GM19372 (cell line): ENCODE measurements at regions not wholly inside any gene's neighbourhood (a gene's known extent, or its start where the extent isn't known, plus 50 kb on each side); places are given as distances from the start of the nearest gene placed in this dataset.

ENCODE experiments used
- ATAC-seq: cut with Tn5 transposase; IDR thresholded peaks from one replicate; pipeline ENCODE4 v1.9.1; 2021; ENCODE audit warnings: mild to moderate bottlenecking, low read depth, moderate library complexity; ENCODE audit not compliant: unreplicated experiment

DNA sequence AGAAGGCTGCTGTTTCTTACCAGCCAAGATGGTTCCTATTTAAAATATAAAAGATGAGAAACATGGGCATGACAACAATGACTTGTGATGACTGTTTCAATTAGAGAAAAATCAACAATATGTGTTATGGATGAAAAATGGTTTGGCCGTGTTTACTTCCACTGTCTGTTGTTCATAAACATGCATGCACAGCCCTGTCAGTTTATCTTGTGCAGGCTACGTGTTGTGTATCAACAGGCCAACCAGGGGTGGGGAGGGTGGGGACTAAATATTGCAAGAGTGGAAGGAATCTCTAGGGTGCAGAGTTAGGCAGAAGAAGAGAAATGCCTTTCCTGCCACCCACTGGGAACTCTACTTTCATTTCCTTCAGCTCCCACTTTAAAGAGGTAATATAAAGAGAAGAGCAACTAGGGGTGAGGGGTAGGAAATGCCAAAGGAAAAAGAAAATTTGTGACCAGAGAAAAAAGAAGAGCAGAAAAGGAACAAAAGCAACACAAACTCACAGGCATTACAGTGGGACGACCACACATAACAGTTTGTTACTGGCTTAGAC lies 116.8 kb upstream of the MEIS1 start:
- no peak for ATAC-seq

DNA sequence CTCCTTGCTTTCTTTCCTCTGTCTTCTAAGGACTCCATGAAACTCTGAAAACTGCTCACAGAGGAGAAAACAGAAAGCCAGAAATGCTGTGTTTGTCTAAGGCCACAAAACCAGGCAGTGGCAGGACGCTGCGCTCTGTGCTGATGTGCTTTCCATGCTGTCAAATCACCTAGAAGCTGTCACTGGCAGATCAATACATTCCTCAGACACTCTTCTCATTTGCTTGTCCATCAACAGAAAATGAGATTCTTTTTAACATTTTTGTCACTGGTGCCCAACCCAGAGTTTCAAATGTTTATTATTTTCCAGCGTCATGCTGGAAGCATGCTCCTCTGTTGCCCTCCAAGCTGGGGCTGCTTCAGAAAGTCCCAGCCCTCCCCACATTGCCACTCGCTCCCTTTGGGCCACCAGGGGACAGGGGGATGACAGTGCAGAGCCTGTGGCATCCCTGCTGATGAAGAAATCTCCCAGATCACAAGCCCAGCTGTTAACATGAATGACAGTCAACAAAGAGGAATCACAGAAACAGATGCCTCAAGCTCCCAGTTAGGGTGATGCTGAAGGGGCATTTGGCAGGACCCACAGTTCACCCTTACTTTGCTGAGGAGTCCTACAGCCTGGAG lies 117.5 kb upstream of the MEIS1 start:
- no peak for ATAC-seq

DNA sequence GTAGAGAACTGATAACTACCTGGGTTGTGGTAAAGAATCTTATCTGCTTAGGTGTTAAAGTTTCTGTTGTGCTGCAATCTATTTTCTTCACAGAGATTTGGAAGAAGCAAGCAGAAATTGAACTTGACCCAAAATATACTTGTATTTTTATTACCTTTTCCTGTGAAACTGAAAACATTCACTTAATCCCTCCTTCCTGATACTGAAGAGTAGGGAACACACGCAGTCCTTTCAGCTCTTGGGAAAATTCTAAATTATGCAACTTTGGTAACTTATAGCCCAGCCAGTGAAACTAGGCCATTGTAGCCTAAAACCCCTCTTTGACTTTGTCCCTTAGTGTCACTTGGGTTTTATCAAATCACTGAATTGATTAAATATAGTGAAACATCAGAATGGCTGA lies 128.4 kb upstream of the MEIS1 start:
- no peak for ATAC-seq

DNA sequence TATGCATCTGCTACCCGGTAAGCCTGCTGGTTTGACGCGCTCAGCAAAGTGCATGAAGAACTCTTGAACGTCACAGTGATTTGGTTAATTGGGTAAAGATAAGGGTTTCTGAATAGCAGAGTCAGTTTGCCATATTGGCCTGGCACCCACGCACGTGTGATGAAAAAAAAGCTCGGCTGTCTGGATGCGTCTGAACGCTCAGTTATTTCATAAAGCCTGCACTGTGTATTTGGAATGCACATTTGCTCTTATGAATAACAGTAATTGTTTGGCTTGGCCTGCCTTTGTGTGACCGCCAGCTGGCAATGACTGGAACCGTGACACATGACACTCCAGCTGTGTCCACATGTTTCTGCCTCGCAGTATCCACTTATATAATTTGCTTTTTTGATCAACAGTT lies 129.2 kb upstream of the MEIS1 start:
- no peak for ATAC-seq

DNA sequence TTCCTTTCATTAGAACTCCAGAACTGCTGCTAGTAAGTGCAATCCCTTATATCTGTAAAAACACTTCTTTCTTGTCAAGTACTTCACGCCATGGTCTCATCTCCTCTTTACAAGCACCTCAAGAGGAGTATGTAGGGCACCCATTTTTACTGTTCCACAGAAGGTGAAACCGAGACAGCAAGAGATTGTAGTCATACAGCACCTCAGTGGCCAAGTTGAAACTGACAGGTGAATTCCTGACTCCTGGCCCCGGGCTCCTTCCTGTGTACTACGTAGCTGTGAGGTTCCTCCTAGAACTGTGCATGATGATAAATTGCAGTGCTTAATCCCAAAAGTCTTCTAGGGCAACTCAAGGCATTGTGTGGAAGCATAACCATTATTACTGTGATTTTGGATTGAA lies 131.5 kb upstream of the MEIS1 start:
- ATAC-seq: no peak

DNA sequence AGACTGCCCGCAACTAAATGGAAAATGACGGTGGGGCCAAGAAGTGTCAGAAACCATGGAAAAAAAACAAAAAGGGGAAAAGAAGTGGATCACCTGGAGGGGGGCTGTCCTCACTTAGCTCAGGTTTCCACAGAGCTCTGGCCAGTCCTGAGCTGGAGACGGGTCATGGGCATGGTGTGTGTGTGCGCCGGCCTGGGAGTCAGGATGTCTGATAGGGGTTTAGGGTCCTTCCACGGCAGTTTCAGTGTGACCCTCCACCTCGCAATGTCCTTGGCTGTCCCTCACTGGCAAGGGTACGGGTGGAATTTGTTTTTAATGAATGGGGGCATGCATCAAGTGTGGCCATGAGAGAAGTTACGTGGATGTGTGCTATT lies 133.2 kb upstream of the MEIS1 start:
- no peak for ATAC-seq

DNA sequence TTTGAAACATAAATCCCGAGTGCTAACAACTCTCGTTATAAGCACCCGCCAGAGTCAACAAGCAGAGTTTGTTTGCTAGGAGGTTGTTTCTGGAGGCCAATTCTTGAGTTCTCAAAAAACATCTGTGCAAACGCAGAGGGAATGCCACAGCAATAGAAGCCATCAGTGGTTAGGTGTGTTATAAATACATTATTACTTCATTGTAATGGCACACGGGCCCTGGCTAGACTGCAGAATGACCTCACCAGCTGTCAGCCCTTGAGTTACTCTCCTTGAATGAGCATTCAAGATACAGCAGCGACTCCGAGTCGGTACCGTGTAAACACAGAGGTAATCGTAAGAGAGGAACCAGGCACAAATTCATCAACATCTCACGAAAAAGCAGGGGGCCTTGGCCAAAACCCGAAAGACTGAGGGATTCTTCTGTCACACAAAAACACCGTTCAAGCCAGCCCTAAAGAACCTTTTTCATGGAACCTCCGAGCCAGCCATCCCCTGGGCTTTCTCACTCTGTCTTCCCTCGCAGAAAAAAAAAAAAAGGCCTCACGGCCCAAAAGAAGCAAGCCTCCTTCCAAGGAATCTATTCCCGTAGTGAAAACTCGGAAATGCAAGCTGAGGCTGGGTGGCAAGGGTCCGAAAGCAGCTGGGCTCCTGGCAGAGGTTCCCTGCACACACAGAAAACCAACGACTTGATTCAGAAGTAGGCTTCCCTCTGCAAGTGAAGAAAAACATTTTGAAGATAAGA lies 133.7 kb upstream of the MEIS1 start:
- ATAC-seq: no peak

DNA sequence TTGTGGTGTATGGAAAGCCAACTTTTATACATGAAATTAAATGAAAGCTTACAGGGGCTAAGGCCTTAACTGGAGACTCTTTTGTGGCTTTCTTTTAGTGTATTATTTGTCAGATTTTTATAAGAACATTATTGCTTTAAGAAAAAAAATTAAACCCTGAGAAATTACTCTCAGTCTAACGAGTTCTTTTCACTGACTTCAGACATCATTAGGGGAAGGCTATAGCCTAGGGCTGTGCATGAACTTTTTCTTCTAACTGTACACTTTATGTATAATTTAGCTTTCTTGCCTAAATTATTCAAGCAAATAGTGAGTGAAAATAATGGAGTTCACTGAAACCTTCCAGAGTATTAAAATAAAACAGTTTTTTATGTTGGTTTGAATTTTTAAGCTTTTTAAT lies 151.1 kb upstream of the MEIS1 start:
- no peak for ATAC-seq

DNA sequence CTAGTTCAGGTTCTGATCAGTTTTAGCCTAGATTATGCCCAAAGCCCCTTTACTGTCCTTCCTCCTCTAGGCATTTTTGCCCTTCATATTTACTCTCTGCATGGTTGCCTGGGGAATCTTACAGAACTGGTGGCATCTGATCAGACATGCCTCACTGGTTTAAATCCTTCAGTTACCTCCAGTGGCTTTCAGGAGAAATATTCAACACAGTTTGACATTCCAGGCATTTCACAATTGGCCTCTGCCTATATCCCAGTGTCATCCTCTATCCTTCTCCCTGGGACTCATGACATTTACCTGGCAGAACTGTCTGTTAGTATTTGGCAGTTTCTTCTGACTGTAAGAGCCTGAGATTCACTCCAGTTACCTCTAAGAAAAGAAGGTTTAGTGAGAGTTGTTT lies 152.9 kb upstream of the MEIS1 start:
- no peak for ATAC-seq

DNA sequence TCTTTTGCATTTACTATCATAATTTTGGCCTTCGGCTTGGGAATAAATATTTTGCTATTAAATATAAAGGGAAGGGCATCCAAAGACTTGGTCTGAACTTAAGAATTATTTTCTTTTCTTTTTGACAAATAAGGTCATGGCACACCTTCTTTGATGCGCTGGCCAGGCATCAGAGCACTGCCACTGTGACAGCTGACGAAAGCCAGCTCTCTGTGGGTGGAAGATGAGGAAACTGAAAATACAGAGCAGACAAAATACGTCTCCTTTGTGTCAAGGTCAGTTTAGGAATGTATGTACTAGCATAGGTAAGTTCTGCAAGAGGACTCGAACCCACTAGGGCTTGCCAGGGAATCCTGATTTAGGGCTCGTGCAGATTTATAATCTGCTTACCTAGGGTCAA lies 155.9 kb upstream of the MEIS1 start:
- ATAC-seq: no peak

DNA sequence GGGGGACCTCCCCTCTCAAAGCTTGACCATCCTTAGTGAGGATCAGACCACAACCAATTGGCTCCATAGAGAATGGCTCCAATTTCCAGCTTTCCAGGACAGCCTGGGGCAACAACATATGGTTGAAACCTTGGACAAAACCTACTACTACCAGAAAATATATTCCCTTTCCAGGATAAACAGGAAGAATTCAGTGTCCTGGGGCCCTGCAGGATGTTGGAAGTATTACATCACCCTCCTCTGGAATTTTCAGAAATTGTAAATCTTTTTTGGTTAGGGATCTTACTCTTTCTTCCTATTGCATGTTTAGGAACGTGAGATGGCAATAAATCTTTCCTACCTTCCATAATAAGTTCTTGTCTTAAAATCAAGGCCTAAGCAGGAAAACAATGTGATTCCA lies 158.9 kb upstream of the MEIS1 start:
- no peak for ATAC-seq

DNA sequence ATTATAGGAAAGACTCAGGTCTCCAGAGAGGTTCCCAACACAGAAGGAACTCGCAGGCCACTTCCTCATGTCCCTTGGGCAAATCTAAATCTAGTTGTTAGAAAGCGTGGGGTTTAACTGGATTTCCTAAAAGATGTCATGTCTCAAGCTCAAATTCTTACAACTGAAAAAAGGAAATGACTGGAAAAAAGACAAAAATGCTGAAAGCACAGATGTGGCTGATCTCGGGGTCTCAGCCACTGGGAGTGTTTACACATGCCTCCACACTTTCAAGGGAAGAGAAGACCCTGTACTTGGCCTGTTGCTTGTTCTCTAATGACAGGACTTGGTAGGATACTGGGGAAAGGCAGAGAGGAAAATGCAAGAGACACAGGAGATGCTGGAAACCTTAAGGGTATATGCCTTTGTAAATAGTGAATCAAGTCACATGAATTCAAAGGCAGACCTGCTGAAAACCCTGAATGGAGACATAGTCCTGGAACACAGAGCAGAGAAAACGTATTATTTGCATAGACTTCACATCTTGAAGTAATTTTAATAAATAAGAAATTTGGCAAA lies 160.9 kb upstream of the MEIS1 start:
- no peak for ATAC-seq

DNA sequence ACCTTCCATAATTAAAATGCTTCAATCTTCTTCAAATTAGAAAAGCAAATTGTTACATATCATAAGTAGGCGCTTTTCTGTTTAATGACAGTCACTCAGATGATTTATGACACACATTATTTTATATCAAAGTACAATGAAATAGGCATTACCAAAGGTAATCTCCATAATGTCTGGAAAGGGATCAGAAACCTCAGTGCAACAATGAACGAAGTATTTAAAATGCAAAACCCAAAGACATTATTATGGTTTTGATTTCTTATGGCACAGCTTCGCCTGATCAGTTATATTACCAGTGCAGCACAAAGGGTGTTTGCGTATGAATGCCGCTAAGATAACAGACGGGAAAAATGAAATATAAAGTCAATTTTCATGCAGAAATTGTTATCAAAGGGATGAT lies 162.2 kb upstream of the MEIS1 start:
- ATAC-seq: no peak

DNA sequence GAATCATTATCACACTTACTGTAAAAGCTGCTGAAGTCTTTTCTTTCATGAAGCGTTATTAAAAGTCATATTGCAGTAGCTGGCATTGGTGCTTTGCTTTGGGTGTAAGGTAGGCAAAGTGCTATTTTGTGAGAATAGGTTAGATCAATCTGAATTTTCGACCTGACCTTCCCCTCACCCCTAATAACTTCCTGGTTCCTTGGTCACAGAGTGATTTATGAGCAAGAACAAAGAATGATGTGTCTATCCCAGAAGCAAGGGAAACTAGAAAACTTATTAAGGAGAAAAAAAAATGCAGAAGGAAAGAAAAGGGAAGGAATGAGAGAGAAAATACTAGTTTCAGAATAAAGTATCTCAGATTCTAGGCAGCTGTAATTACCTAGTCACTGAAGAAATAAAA lies 163.1 kb upstream of the MEIS1 start:
- ATAC-seq: no peak

DNA sequence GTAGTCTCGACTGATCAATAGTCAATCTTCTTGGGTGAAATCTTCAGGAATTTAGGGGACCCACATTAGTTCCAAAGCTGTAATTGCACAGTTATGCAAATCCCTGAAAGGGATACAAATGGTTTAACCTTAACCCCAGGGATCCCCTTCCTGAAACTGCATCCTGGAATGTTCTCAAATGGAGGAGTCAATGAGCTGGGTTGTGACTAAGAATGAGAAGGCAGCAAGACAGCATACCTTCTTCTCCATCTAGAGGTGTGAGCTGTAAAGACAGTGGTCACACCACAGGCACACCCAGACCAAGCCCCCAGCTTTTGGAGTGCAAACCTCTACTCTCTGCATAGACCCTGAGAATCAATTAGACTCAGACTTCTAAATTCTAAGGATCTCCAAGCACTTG lies 164.7 kb upstream of the MEIS1 start:
- ATAC-seq: no peak

DNA sequence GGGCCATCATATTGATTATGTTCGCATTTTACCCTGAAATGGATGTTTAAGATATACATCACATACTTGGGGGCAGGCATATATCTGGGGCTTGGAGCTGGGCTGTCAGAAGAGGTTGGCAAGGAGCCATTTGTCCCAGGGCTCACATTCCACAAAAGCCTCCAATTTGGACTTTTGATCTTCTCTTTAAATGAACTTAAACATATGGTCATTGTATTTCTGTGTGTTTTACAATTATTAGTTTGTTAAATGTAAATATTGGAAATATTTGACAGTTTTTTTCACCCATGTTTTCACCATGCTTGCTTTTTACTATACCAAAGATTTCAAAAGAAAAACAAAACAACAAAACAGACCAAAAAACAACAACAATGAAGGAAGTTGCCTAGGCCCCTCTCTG lies 165.8 kb upstream of the MEIS1 start:
- ATAC-seq: no peak

DNA sequence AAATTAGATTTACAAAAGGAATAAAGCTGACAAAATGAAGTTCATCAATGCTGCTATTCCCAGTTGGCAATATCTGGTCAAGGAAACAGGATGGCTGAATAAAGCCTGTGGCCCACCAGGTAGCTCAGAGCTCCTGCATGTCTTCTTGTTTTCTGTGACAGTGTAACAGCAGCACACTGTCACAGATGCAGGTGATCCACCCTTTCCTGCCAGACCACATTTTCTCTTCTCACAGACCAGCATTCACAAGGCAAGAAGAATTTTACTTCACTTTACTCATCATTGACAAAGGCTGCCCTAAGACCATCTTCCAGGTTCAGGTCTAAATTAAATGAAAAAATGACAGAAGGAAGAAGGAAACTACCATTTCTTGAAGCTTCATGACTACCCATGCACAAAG lies 166.2 kb upstream of the MEIS1 start:
- ATAC-seq: no peak

DNA sequence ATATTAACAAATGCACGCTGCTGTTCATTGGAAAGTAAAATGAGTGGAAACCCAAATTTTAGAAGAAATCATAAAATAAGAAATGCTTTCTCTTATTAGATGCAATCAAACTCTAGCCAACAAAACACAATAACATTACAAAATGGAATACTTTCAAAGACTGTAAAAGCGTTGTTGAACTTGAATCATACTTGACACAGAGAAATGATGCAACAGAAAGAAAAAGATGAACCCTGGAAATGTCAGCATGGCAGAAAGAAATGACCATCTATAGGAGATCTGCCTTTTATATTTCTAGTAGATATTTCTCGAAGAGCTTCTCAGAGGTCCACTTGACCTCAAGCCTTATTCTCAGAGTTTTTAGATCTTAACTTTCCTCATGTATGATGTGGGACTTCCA lies 170.6 kb upstream of the MEIS1 start:
- ATAC-seq: no peak

DNA sequence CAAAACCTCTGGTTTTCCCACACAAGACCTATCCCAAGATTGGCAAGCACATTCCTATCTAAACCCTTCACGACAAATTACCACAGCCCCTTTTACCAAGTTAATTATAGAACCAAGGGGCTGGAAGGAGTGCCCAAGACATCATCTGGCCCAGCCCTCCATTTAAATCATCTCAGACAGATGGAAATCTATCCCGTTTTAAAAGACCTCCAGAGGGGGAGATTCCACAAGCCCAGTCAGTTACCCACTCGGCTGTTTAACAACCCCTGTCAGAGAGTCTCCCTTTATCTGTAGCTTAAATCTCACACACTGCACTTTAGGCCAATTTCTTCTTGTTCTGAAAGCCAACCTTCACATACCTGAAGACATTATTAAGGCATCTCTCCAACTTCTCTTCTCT lies 179.1 kb upstream of the MEIS1 start:
- no peak for ATAC-seq

DNA sequence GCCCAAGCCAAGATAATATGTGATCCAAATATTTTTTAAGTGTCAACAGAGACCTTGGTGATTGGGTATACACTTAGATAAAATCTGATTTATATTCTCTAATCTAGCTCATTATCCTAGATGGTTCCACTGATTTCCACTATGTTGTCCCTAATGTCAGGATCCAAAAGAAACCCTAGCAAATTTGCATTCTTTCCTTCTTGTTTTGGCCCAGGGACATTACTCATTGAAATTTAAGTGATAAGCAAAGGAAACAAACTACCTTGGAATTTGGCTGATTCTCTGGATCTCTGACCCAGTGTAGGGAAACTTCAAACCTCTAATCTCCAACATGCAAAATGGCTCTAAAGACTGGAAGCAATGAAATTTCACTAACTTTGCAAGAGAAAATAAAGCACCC lies 179.8 kb upstream of the MEIS1 start:
- ATAC-seq: no peak

DNA sequence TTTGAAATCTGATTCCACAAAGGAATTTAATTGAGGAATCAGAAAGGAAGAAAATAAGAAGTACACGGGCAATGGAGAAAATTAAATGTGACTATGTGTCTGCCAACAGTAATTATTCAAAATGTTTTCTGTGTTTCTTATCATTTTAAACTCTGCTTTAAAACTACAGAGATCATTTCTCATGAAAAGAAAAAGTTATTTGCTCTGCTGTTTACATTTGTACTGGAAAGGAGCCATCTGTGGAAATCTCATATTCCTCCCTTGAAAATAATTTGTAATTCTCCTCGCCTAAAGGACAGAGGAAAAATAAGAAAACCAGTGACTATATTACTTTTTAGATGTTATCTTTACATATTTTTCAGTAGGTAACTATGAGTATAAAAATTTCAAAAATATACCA lies 181.9 kb upstream of the MEIS1 start:
- ATAC-seq: no peak

DNA sequence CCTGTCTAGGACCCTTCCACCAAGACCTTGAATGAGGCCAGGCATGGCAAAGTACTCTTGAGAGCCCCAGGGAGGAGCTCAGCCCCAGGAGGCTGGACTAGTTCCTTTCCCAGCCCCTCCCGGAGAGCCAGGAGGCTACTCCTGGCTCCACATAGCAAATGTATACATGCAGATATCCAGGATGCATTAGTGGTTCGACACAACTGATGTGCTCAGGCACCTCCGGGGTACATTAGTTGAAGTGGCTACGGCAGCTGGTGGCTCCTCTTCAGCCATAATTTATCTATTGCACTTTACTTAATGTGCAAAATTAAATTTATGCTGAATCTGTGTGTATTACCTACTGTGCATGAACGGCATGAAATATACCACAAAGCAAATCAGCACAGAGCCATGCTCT lies 182.8 kb upstream of the MEIS1 start:
- ATAC-seq: no peak
